Activated gamma-delta T cell treated with Interleukin-2 at 50 U/mL for 16 hours (primary cell): ENCODE measurements at regions not wholly inside any gene's neighbourhood (a gene's known extent, or its start where the extent isn't known, plus 50 kb on each side); places are given as distances from the start of the nearest gene placed in this dataset.
A peak's percentile ranks its signal among the peaks of the same experiment; 100 is the strongest.
"Not testable (repeated sequence)": the region's sequence is repeated elsewhere in the genome, so short reads cannot be mapped to it uniquely, and the experiment has no call there.

Experiments used
- DNase-seq: peaks from one replicate; pipeline ENCODE4 v3.0.0-alpha.2; 2020

GRCh38 chr4:8972635-8973034 is 101.0 kb upstream of the HMX1 start:
- not testable (repeated sequence) for DNase-seq

GRCh38 chr4:8965896-8966295 is 94.3 kb upstream of the HMX1 start:
- DNase-seq = not testable (repeated sequence)

GRCh38 chr4:8964201-8964788 is 92.7 kb upstream of the HMX1 start:
- DNase-seq = not testable (repeated sequence)

GRCh38 chr4:8963533-8963932 is 91.9 kb upstream of the HMX1 start:
- DNase-seq = not testable (repeated sequence)

- peak; percentile 9 for DNase-seq
Observed at GRCh38 chr4:8961343-8961742, 89.7 kb upstream of the HMX1 start.

GRCh38 chr4:8959471-8959870 is 87.8 kb upstream of the HMX1 start:
- not testable (repeated sequence) for DNase-seq

- DNase-seq = not testable (repeated sequence)
Observed at GRCh38 chr4:8954001-8954400, 82.4 kb upstream of the HMX1 start.

GRCh38 chr4:8952791-8953190 is 81.2 kb upstream of the HMX1 start:
- DNase-seq = not testable (repeated sequence)

GRCh38 chr4:8952109-8952508 is 80.5 kb upstream of the HMX1 start:
- not testable (repeated sequence) for DNase-seq

GRCh38 chr4:8945506-8945905 is 73.9 kb upstream of the HMX1 start:
- DNase-seq = not testable (repeated sequence)

- not testable (repeated sequence) for DNase-seq
Observed at GRCh38 chr4:8943367-8943766, 71.7 kb upstream of the HMX1 start.

GRCh38 chr4:8942088-8942487 is 70.4 kb upstream of the HMX1 start:
- DNase-seq = not testable (repeated sequence)

GRCh38 chr4:8941492-8941805 is 69.8 kb upstream of the HMX1 start:
- DNase-seq = not testable (repeated sequence)

- DNase-seq = no peak
Observed at GRCh38 chr4:8940792-8941491, 69.3 kb upstream of the HMX1 start.

- DNase-seq = no peak
Observed at GRCh38 chr4:8939840-8940742, 68.5 kb upstream of the HMX1 start.

- no peak for DNase-seq
Observed at GRCh38 chr4:8939160-8939839, 67.7 kb upstream of the HMX1 start.

GRCh38 chr4:8938623-8939022 is 67.0 kb upstream of the HMX1 start:
- no peak for DNase-seq

- DNase-seq = no peak
Observed at GRCh38 chr4:8938137-8938536, 66.5 kb upstream of the HMX1 start.

GRCh38 chr4:8932884-8933283 is 61.2 kb upstream of the HMX1 start:
- DNase-seq = no peak

- no peak for DNase-seq
Observed at GRCh38 chr4:8928074-8928473, 56.4 kb upstream of the HMX1 start.

- no peak for DNase-seq
Observed at GRCh38 chr4:8922481-8922880, 50.8 kb upstream of the HMX1 start.

- no peak for DNase-seq
Observed at GRCh38 chr4:8921465-8921864, 49.8 kb upstream of the HMX1 start.
